Right cardiac atrium (tissue), 5 donors: ENCODE measurements at regions not wholly inside any gene's neighbourhood (a gene's known extent, or its start where the extent isn't known, plus 50 kb on each side); places are given as distances from the start of the nearest gene placed in this dataset.

Experiments
- ATAC-seq, 2 donors: fragments of 200-7000 bp; cut with Tn5 transposase; one replicate each; pipeline versions ENCODE4 v1.8.0 to v1.9.1; 2020; ENCODE audit warnings: moderate library complexity in 2 of 2, mild to moderate bottlenecking in 1 of 2
- DNase-seq, 3 donors: peaks; one replicate each; pipeline ENCODE4 v3.0.0-alpha.2; 2020
- H3K27ac ChIP-seq: one replicate; pipeline ENCODE4 v1.5.1; 2013; ENCODE audit warnings: mild to moderate bottlenecking, low read length, control low read depth, moderate library complexity
- H3K27me3 ChIP-seq: one replicate; pipeline ENCODE4 v1.6.1; 2013; ENCODE audit not compliant: control insufficient read depth, insufficient read depth
- H3K4me1 ChIP-seq: one replicate; pipeline ENCODE4 v1.6.1; 2013; ENCODE audit warnings: low read length; ENCODE audit not compliant: control insufficient read depth, insufficient read depth
- H3K4me3 ChIP-seq: one replicate; pipeline ENCODE4 v1.5.1; 2013; ENCODE audit warnings: low read length, control low read depth
- H3K9me3 ChIP-seq: one replicate; pipeline ENCODE4 v1.6.1; 2013; ENCODE audit warnings: low read length; ENCODE audit not compliant: control insufficient read depth
- WGBS: extraction: QIAGEN DNeasy Blood & Tissue Kit; methylation state at CpG from one replicate; pipeline ENCODE4 v1.1.7; 2013; 5-methylcytosine and 5-hydroxymethylcytosine counted together
- intact Hi-C, 4 donors: fragments of 100-400 bp; cut with DNase I; formaldehyde crosslinking; loops; one replicate each; pipeline versions ENCODE4 v1.11.0 to v1.14.0; 2022 to 2023
- donor health status: healthy with polysubstance abuse.
- donor health status: DM: no; HTN: yes; CAD: no.
- donor health status: DM: no; HTN: no; CAD: no.
- donor health status: DM: no; HTN: yes; CAD: no; lungs with severe emphysema.
- donor health status: DM: yes; HTN: yes; CAD: no.

DNA sequence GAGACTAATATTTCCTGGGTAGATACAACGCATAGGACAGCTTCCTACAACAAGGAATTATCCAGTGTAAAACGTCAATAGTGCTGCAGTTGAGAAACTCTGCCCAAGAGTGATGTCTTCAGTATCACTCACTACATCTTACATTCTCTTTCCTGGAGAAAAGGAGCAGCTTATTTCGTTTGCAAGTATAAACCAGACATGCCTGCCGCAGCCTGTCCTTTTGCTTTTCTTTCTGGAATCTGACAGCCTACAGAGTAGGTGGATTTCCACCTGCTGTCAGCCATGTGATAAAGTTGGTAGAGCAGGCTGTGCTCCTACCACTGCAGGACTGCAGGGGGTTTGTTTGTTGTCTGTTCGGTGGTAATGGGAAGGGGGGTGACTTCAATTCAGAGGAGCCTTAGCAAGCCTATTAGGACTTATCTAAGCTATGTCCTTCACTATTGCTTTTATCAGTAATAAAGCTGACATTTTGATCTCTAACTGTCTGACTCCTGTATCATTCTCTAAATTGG lies 439.1 kb downstream of the GRB14 start:
- ATAC-seq = no peak
- H3K4me1 ChIP-seq = no peaks in the 10 kb centered on the region
- WGBS = 41% methylated on average over 5 of the region's 5 CpGs
- no peaks in the 10 kb centered on the region for H3K27me3 ChIP-seq
- intact Hi-C loops = no loop called here
- H3K4me3 ChIP-seq = no peak overlapping the region
- no peak overlapping the region for H3K27ac ChIP-seq
- no peak for DNase-seq
- no peaks in the 10 kb centered on the region for H3K9me3 ChIP-seq

- no peak for DNase-seq
- Histone ChIP-seq H3K4me3 (no peak overlapping the region), H3K27me3 (no peaks in the 10 kb centered on the region), H3K27ac (no peak overlapping the region), H3K4me1 (no peaks in the 10 kb centered on the region), H3K9me3 (peaks cover 1% of the 10 kb centered on the region)
- intact Hi-C loops = no loop called here
- WGBS = 65% methylated on average over 3 of the region's 3 CpGs
- ATAC-seq = no peak
These were observed 442.3 kb downstream of the GRB14 start for GRCh38 chr2:164178835-164179465.

- H3K4me1 ChIP-seq = no peaks in the 10 kb centered on the region
These were observed 428.8 kb upstream of the FIGN start for GRCh38 chr2:164164602-164165001.

GRCh38 chr2:164155558-164155957 lies 419.8 kb upstream of the FIGN start:
- ATAC-seq (no peak), DNase-seq (no peak)
- no peak overlapping the region for H3K4me3 ChIP-seq
- H3K4me1 ChIP-seq = no peaks in the 10 kb centered on the region
- H3K27ac ChIP-seq = no peak overlapping the region
- intact Hi-C loops = no loop called here
- no peaks in the 10 kb centered on the region for H3K27me3 ChIP-seq
- no peaks in the 10 kb centered on the region for H3K9me3 ChIP-seq

More at GRCh38 chr2:164164602-164165001, 428.8 kb upstream of the FIGN start:
- Histone ChIP-seq H3K9me3 (no peaks in the 10 kb centered on the region), H3K27ac (no peak overlapping the region), H3K27me3 (no peaks in the 10 kb centered on the region), H3K4me3 (no peak overlapping the region)
- DNase-seq = no peak
- 96% methylated on average over 8 of the region's 8 CpGs for WGBS
- intact Hi-C loops = no loop called here
- ATAC-seq = no peak

DNA sequence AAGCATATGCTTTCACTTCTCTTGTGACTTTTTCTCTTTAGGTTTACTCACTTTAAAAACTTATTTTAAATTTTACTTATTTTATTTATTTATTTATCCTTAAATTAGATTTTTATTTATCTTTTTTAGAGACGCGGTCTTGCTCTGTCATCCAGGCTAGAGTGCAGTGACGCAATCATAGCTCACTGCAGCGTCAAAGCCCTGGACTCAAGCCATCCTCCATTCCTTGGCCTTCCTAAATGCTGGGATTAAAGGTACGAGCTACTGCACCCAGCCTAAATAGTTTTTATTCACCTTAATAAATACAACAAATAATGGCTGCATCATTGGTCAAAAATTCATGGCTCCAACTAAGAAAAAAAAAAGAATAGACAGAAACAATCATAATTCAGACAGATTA lies 415.7 kb upstream of the FIGN start:
- no peaks in the 10 kb centered on the region for H3K27me3 ChIP-seq
- no peaks in the 10 kb centered on the region for H3K4me1 ChIP-seq
- peak; percentile 62 to 63 for ATAC-seq
- H3K4me3 ChIP-seq = no peak overlapping the region
- intact Hi-C loops = no loop called here
- no peak overlapping the region for H3K27ac ChIP-seq
- H3K9me3 ChIP-seq = no peaks in the 10 kb centered on the region
- peak; percentile 42 to 75 (median 63) for DNase-seq
- 39% methylated on average over 5 of the region's 5 CpGs for WGBS

DNA sequence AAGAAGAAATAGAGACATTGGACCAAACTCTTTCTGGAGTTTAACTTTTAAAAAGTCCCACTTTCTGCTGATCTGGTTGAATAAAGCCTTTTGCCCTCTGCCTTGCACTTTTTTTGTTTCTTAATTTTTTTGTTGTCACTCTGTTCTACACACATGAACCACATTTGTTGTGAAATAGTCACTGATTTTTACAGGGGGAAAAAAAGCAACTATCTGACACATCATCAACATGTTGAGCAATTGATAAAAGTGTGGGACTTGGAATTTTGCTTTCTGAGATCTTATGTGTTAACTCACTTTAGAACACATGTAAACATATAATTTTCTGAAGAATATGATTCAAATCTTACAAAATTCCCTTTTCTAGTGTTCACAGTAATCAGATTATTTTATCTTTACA lies 414.8 kb upstream of the FIGN start:
- Histone ChIP-seq H3K4me1 (no peaks in the 10 kb centered on the region), H3K4me3 (no peak overlapping the region), H3K27me3 (no peaks in the 10 kb centered on the region), H3K9me3 (no peaks in the 10 kb centered on the region), H3K27ac (no peak overlapping the region)
- DNase-seq (no peak), ATAC-seq (no peak)
- intact Hi-C loops = no loop called here

DNA sequence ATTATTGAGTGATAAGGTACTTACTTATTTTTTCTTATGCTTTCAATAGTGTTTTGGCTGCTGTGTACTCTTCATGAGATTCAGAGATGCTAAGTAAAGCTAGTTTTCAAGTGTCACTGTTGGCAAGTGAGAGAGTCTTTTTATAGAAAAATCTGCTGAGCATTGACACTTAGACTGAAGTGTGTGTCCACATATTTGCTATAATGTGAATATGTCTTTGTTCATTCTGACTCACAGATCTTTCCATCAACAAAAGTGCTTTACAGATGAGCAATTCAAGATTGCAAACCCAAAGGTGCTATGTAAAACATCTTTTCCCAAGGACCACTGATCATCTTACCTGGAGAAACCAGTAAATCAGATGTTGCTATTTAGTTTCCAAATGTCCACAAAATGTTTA lies 410.6 kb upstream of the FIGN start:
- H3K27ac ChIP-seq = no peak overlapping the region
- H3K9me3 ChIP-seq = no peaks in the 10 kb centered on the region
- H3K4me3 ChIP-seq = no peak overlapping the region
- DNase-seq (no peak), ATAC-seq (no peak)
- no peaks in the 10 kb centered on the region for H3K27me3 ChIP-seq
- H3K4me1 ChIP-seq = no peaks in the 10 kb centered on the region
- intact Hi-C loops = no loop called here

- DNase-seq = no peak
- H3K4me3 ChIP-seq = no peak overlapping the region
- H3K9me3 ChIP-seq = no peaks in the 10 kb centered on the region
- 57% methylated on average over 3 of the region's 3 CpGs for WGBS
- intact Hi-C loops = no loop called here
- no peak for ATAC-seq
- no peak overlapping the region for H3K27ac ChIP-seq
- H3K27me3 ChIP-seq = no peaks in the 10 kb centered on the region
- H3K4me1 ChIP-seq = no peaks in the 10 kb centered on the region
These were observed 409.5 kb upstream of the FIGN start for GRCh38 chr2:164145093-164145987.

DNA sequence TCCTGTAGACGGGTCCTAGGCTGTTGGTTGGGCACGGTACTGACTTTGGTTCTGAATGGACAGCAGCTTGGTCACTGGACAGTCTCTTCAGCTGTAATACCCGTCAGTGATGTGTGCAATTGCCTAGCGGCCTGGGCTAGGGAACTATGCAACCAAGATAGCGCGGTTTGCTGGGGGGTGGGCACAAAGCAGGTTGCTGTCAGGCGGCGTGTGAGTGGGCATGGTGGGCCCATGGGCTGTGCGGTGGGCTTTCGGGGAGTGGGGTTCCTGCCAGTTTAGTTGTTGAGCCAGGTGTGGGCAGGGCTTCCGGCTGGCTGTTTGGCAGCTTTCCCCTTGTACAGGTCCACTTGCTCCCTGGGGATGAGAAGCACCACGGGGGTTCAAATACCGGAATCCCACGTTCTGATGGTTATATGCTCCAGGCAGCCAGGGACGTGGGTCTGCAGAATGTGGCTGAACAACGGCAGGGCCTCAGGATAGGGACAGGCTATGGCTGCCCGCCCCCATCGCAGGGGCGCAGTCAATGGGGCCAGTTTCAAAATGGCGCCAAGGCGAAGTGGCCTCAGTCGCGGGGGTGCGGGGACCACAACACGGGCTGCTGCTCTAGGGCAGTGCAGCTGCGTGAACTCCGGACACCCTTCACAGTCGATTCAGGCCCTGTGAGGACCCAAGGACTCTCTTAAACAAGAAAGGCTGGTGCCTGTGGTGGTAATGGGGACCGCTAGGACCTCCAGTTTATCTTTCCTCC lies 407.5 kb upstream of the FIGN start:
- DNase-seq = peak in 2 of 3 donors; percentile 26 to 45

GRCh38 chr2:164142755-164143154 lies 406.9 kb upstream of the FIGN start:
- 99% methylated on average over 5 of the region's 5 CpGs for WGBS
- H3K9me3 ChIP-seq = no peaks in the 10 kb centered on the region
- no peak overlapping the region for H3K27ac ChIP-seq
- no peaks in the 10 kb centered on the region for H3K4me1 ChIP-seq
- intact Hi-C loops = no loop called here
- DNase-seq (no peak), ATAC-seq (no peak)
- H3K27me3 ChIP-seq = no peaks in the 10 kb centered on the region
- no peak overlapping the region for H3K4me3 ChIP-seq

More for the DNA sequence above, 407.5 kb upstream of the FIGN start:
- Histone ChIP-seq H3K9me3 (no peaks in the 10 kb centered on the region), H3K27ac (no peak overlapping the region), H3K4me3 (no peak overlapping the region), H3K4me1 (no peaks in the 10 kb centered on the region), H3K27me3 (no peaks in the 10 kb centered on the region)
- no peak for ATAC-seq
- intact Hi-C loops = no loop called here
- WGBS = 95% methylated on average over 29 of the region's 29 CpGs

DNA sequence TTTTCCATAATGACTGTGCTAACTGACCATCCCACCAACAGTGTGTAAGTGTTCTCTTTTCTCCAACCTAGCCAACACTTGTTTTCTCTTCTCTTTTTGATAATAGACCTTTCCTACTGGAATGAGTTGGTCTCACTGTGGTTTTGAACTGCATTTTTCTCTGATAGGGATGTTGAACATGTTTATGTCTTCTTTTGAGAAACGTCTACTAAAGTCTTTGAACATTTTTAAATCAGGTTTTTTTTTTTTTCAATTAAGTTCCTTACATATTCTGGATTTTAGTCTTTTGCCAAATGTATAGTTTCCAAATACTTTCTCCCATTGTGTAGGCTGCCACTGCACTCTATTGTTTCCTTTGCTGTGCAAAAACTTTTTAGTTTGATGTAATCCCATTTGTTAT lies 405.5 kb upstream of the FIGN start:
- intact Hi-C loops = no loop called here
- Histone ChIP-seq H3K4me1 (no peaks in the 10 kb centered on the region), H3K9me3 (no peaks in the 10 kb centered on the region), H3K27ac (no peak overlapping the region), H3K4me3 (no peak overlapping the region), H3K27me3 (no peaks in the 10 kb centered on the region)
- ATAC-seq = no peak
- no peak for DNase-seq
- 56% methylated on average over 1 of the region's 1 CpG for WGBS
